ENCODE measurements at regions not wholly inside any gene's neighbourhood (a gene's known extent, or its start where the extent isn't known, plus 50 kb on each side); places are given as distances from the start of the nearest gene placed in this dataset.

DNA sequence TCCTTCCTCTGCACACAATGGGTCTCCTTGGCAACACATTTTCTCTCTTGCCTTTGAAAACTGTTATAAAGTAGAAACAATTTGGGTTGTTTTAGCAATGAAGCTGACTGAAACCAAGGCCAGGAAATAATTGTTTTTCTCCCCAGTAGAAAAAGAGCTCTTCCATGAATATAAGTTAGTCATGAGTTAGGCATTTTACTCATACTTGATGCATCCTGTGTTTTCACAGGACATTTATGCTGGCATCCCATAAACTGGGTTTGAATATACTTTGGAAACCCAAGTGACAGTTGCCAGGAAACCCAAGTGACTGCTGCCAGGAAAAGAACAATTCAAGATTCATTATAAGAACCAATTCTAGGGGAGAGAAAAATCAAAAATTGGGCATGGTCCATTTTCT lies 128.6 kb upstream of the NPY2R start:
- no peak for TF ChIP-seq CTCF (IDR thresholded peaks at IDR 0.05; ENCODE audit: insufficient read depth, low read length)
- no peak for TF ChIP-seq POLR2AphosphoS5 (IDR thresholded peaks at IDR 0.05; ENCODE audit: low read depth)
- TF ChIP-seq REST (IDR thresholded peaks at IDR 0.05; ENCODE audit: insufficient replicate concordance, low read depth): no peak
